Progenitor cell of endocrine pancreas (in vitro differentiated cells): ENCODE measurements at regions not wholly inside any gene's neighbourhood (a gene's known extent, or its start where the extent isn't known, plus 50 kb on each side); places are given as distances from the start of the nearest gene placed in this dataset.

Experiments used
- DNase-seq: peaks from one replicate; pipeline ENCODE4 v3.0.0; 2021; ENCODE audit warnings: low spot score; ENCODE audit not compliant: unreplicated experiment
- H3K27ac Mint-ChIP-seq: 2 replicates; pipeline ENCODE4 v1.8.0; 2021; ENCODE audit warnings: mild to moderate bottlenecking, moderate library complexity, mixed read lengths
- H3K27me3 Mint-ChIP-seq: 2 replicates; pipeline ENCODE4 v1.8.0; 2021; ENCODE audit warnings: mixed read lengths
- H3K36me3 Mint-ChIP-seq: 2 replicates; pipeline ENCODE4 v1.8.0; 2022; ENCODE audit warnings: mixed read lengths; ENCODE audit not compliant: insufficient read depth
- H3K4me1 Mint-ChIP-seq: 2 replicates; pipeline ENCODE4 v1.8.0; 2021; ENCODE audit warnings: low read depth, mixed read lengths
- H3K4me3 Mint-ChIP-seq: 2 replicates; pipeline ENCODE4 v1.8.0; 2021; ENCODE audit warnings: low read depth, mild to moderate bottlenecking, moderate library complexity, mixed read lengths
- H3K9me3 Mint-ChIP-seq: 2 replicates; pipeline ENCODE4 v1.8.0; 2021; ENCODE audit warnings: low read depth, mixed read lengths
- CTCF ChIP-seq: fragments of 200-600 bp; sonication (generic); IDR thresholded peaks from one replicate; pipeline ENCODE4 v1.5.0; 2021; ENCODE audit warnings: antibody characterized with exemption, mild to moderate bottlenecking; ENCODE audit not compliant: unreplicated experiment

- H3K4me1 Mint-ChIP-seq = peaks cover 2% of the 10 kb centered on the region
- H3K36me3 Mint-ChIP-seq = no peaks in the 10 kb centered on the region
- no peaks in the 10 kb centered on the region for H3K27me3 Mint-ChIP-seq
- H3K9me3 Mint-ChIP-seq = peaks cover 3% of the 10 kb centered on the region
- H3K4me3 Mint-ChIP-seq = no peak overlapping the region
- TF ChIP-seq CTCF = no peak
- DNase-seq = no peak
- no peak overlapping the region for H3K27ac Mint-ChIP-seq
Measured at GRCh38 chr5:107304684-107305083, 366.1 kb downstream of the EFNA5 start.

GRCh38 chr5:107303171-107303968 lies 367.4 kb downstream of the EFNA5 start:
- no peak overlapping the region for H3K27ac Mint-ChIP-seq
- no peak overlapping the region for H3K4me3 Mint-ChIP-seq
- peaks cover 2% of the 10 kb centered on the region for H3K4me1 Mint-ChIP-seq
- no peak for DNase-seq
- no peaks in the 10 kb centered on the region for H3K9me3 Mint-ChIP-seq
- no peaks in the 10 kb centered on the region for H3K36me3 Mint-ChIP-seq
- no peaks in the 10 kb centered on the region for H3K27me3 Mint-ChIP-seq
- TF ChIP-seq CTCF = no peak

- TF ChIP-seq CTCF = no peak
- DNase-seq = no peak
- H3K4me3 Mint-ChIP-seq = no peak overlapping the region
- H3K9me3 Mint-ChIP-seq = peaks cover 8% of the 10 kb centered on the region
- H3K4me1 Mint-ChIP-seq = peaks cover 2% of the 10 kb centered on the region
- H3K27ac Mint-ChIP-seq = no peak overlapping the region
- H3K36me3 Mint-ChIP-seq = no peaks in the 10 kb centered on the region
- peaks cover 6% of the 10 kb centered on the region for H3K27me3 Mint-ChIP-seq
Measured at GRCh38 chr5:107302441-107302840, 368.3 kb downstream of the EFNA5 start.

GRCh38 chr5:107301999-107302398 lies 368.7 kb downstream of the EFNA5 start:
- Mint-ChIP-seq H3K4me1 (peaks cover 2% of the 10 kb centered on the region), H3K4me3 (no peak overlapping the region), H3K27me3 (peaks cover 6% of the 10 kb centered on the region), H3K27ac (no peak overlapping the region), H3K36me3 (no peaks in the 10 kb centered on the region), H3K9me3 (peaks cover 10% of the 10 kb centered on the region)
- DNase-seq = no peak
- TF ChIP-seq CTCF = no peak

GRCh38 chr5:107300721-107301327 lies 369.9 kb downstream of the EFNA5 start:
- Mint-ChIP-seq H3K27me3 (peaks cover 6% of the 10 kb centered on the region), H3K9me3 (peaks cover 10% of the 10 kb centered on the region), H3K4me3 (no peak overlapping the region), H3K27ac (no peak overlapping the region), H3K36me3 (no peaks in the 10 kb centered on the region), H3K4me1 (peaks cover 9% of the 10 kb centered on the region)
- TF ChIP-seq CTCF = no peak
- DNase-seq = no peak
